LHCN-M2 (cell line): ENCODE measurements at regions not wholly inside any gene's neighbourhood (a gene's known extent, or its start where the extent isn't known, plus 50 kb on each side); places are given as distances from the start of the nearest gene placed in this dataset.

ENCODE experiments used
- DNase-seq: peaks from one replicate; pipeline ENCODE4 v3.0.0-alpha.2; 2012; ENCODE audit warnings: low read depth

- DNase-seq = no peak
Measured at GRCh38 chr3:128569756-128570155, 76.8 kb upstream of the GATA2 start.

GRCh38 chr3:128568602-128569490 is 75.8 kb upstream of the GATA2 start:
- DNase-seq = no peak

GRCh38 chr3:128567705-128568356 is 74.8 kb upstream of the GATA2 start:
- no peak for DNase-seq

- no peak for DNase-seq
Measured at GRCh38 chr3:128567141-128567540, 74.1 kb upstream of the GATA2 start.

GRCh38 chr3:128563439-128563838 is 70.4 kb upstream of the GATA2 start:
- DNase-seq = no peak

- DNase-seq = no peak
Measured at GRCh38 chr3:128561504-128561903, 68.5 kb upstream of the GATA2 start.

- no peak for DNase-seq
Measured at GRCh38 chr3:128560768-128561167, 67.8 kb upstream of the GATA2 start.

- DNase-seq = no peak
Measured at GRCh38 chr3:128559486-128560225, 66.7 kb upstream of the GATA2 start.

- no peak for DNase-seq
Measured at GRCh38 chr3:128557531-128558280, 64.7 kb upstream of the GATA2 start.

GRCh38 chr3:128556907-128557306 is 63.9 kb upstream of the GATA2 start:
- no peak for DNase-seq

- DNase-seq = no peak
Measured at GRCh38 chr3:128556384-128556783, 63.4 kb upstream of the GATA2 start.

- DNase-seq = no peak
Measured at GRCh38 chr3:128555841-128556240, 62.8 kb upstream of the GATA2 start.

- DNase-seq = no peak
Measured at GRCh38 chr3:128555098-128555825, 62.3 kb upstream of the GATA2 start.

GRCh38 chr3:128554465-128555097 is 61.6 kb upstream of the GATA2 start:
- no peak for DNase-seq

GRCh38 chr3:128554100-128554464 is 61.1 kb upstream of the GATA2 start:
- DNase-seq = no peak

- no peak for DNase-seq
Measured at GRCh38 chr3:128553560-128553959, 60.6 kb upstream of the GATA2 start.

- no peak for DNase-seq
Measured at GRCh38 chr3:128551867-128552266, 58.9 kb upstream of the GATA2 start.

GRCh38 chr3:128551451-128551850 is 58.5 kb upstream of the GATA2 start:
- no peak for DNase-seq

- no peak for DNase-seq
Measured at GRCh38 chr3:128550471-128551126, 57.6 kb upstream of the GATA2 start.

GRCh38 chr3:128550113-128550440 is 57.1 kb upstream of the GATA2 start:
- DNase-seq = no peak
